Lower leg skin (tissue), 4 donors: ENCODE measurements at regions not wholly inside any gene's neighbourhood (a gene's known extent, or its start where the extent isn't known, plus 50 kb on each side); places are given as distances from the start of the nearest gene placed in this dataset.

ENCODE experiments used
- DNase-seq, 2 donors: peaks; one replicate each; pipeline ENCODE4 v3.0.0-alpha.2; 2019; ENCODE audit warnings: low spot score in 2 of 2
- H3K4me3 ChIP-seq: fragments of 200-600 bp; sonication (generic); 2 replicates; pipeline ENCODE4 v1.5.1; 2017; ENCODE audit warnings: mild to moderate bottlenecking, low read depth; ENCODE audit not compliant: poor library complexity, severe bottlenecking
- POLR2A ChIP-seq, 2 donors: fragments of 450-650 bp; IDR thresholded peaks; one replicate each; pipeline ENCODE4 v1.6.1; 2016 to 2017; ENCODE audit warnings: antibody characterized with exemption in 2 of 2, mild to moderate bottlenecking in 1 of 2, moderate library complexity in 1 of 2
- whole genome bisulfite sequencing, 2 donors: methylation state at CpG; one replicate each; pipeline ENCODE4 v1.1.5; 2018; 5-methylcytosine and 5-hydroxymethylcytosine counted together
- intact Hi-C: fragments of 100-400 bp; cut with DNase I; formaldehyde crosslinking; loops from one replicate; pipeline ENCODE4 v1.15.0; 2023; ENCODE audit warnings: low total_unique reads
- TF ChIP-seq, protein P1 (sequence below), 3 donors: fragments of 450-650 bp; IDR thresholded peaks; one replicate each; pipeline ENCODE4 v1.5.1; 2016; ENCODE audit warnings: antibody characterized with exemption in 3 of 3, mild to moderate bottlenecking in 3 of 3, moderate library complexity in 2 of 3

DNA sequence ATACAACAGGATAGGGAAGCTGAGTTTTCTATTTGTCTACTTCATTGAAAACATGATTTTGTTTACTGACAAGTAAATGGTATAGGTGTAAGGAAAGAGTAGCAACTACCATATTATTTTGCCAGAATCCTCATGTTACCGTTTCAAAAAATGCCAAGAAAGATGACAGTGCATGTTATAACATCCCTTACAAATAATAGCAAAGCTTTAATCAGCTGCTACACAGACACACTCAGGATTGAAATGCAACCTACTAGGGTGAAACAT is 331.5 kb downstream of the CHRM3 start:
- WGBS, 2 donors: 46 to 62% methylated on average over 1 of the region's 1 CpG
- TF ChIP-seq POLR2A (IDR thresholded peaks at IDR 0.05): no peak
- TF ChIP-seq, protein P1, sequence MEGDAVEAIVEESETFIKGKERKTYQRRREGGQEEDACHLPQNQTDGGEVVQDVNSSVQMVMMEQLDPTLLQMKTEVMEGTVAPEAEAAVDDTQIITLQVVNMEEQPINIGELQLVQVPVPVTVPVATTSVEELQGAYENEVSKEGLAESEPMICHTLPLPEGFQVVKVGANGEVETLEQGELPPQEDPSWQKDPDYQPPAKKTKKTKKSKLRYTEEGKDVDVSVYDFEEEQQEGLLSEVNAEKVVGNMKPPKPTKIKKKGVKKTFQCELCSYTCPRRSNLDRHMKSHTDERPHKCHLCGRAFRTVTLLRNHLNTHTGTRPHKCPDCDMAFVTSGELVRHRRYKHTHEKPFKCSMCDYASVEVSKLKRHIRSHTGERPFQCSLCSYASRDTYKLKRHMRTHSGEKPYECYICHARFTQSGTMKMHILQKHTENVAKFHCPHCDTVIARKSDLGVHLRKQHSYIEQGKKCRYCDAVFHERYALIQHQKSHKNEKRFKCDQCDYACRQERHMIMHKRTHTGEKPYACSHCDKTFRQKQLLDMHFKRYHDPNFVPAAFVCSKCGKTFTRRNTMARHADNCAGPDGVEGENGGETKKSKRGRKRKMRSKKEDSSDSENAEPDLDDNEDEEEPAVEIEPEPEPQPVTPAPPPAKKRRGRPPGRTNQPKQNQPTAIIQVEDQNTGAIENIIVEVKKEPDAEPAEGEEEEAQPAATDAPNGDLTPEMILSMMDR (IDR thresholded peaks at IDR 0.05): no peak
- intact Hi-C loops: no loop called here
- no peak for DNase-seq
- no peak overlapping the region for H3K4me3 ChIP-seq

DNA sequence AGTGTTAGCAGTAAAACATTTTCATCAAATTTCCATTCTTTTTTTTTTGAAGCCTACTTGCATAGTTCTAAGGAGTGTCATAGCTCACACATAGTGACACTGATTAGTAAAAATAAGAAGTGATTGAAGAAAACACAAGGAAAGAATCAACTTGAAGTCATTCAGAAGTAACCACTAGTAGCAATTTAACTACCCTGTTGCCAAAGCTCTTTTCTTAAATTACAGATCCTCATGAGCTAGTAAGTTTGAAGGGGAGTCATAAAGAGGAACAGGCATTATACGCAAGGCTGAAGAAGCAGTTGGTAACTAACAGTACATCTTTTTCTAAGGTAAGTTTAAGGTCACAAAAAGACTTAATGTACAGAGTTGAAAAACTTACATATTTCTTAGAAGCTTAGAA is 332.2 kb downstream of the CHRM3 start:
- WGBS, 2 donors: 73 to 84% methylated on average over 1 of the region's 1 CpG
- intact Hi-C loops: no loop called here
- no peak overlapping the region for H3K4me3 ChIP-seq
- DNase-seq: no peak
- TF ChIP-seq, protein P1 (IDR thresholded peaks at IDR 0.05): no peak

DNA sequence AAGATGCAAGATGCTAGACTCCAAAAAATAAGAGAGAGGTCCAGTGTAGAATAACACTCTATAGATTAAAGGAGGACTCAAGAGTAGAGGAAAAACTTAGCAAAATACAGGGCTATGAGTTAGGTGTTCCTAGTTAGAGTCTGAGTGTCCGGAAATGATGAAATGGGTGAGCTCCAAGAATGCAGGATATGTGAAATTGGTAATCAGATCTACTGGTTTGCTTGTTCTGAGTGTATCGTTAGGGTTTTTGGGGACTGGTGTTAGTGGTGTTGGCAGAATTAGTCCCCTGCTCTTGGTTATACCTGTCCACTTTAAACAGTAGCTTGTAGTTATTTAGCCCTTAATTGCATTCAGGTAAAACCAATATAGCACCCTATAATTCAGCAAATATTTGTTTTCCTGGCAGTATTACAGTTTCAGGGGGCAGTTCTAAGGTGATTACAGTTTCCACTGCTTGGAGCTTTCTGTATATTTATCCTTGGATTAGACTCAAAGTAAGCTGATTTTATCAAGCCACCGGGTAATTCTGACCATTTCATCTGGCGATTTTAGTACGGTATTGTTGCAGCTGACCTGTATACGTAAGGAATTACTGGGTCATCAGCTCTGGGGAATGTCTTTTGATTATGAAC is 332.7 kb downstream of the CHRM3 start:
- 68 to 71% methylated on average over 6 of the region's 6 CpGs for WGBS, 2 donors
- TF ChIP-seq POLR2A (IDR thresholded peaks at IDR 0.05): no peak
- TF ChIP-seq, protein P1 (IDR thresholded peaks at IDR 0.05): no peak
- intact Hi-C loops: no loop called here
- no peak for DNase-seq
- H3K4me3 ChIP-seq: no peak overlapping the region

DNA sequence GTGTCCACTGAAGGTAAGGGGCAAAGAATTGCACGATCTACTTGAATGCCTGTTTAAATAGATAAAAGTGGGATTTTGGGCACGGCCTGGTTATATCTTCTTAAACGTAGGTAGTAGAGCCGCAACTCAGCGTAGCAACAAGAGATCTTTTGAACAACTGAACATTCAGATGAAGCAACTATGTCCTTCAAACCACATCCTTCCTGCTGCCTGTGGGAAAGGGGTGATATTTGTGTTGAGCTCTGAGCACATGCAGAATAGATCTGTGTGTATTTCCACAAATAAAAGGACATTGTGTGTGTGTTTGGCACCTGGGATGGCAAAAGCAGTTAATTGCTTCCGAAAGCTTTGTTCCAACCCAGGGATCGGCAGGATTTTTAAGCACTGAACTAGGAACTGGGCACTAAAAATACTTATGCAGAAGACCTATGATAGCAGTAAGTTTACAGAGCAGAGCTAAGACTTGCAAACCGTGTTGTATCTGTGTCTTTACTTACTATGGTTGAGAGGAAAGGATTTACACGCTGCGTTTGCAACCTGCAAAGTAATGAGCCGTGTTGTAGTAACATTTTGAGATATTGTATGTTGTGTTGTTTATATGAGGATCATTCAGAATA is 333.4 kb downstream of the CHRM3 start:
- WGBS, 2 donors: 63 to 64% methylated on average over 11 of the region's 11 CpGs
- no peak for DNase-seq
- no peak for TF ChIP-seq POLR2A (IDR thresholded peaks at IDR 0.05)
- TF ChIP-seq, protein P1 (IDR thresholded peaks at IDR 0.05): no peak
- intact Hi-C loops: no loop called here
- H3K4me3 ChIP-seq: no peak overlapping the region

DNA sequence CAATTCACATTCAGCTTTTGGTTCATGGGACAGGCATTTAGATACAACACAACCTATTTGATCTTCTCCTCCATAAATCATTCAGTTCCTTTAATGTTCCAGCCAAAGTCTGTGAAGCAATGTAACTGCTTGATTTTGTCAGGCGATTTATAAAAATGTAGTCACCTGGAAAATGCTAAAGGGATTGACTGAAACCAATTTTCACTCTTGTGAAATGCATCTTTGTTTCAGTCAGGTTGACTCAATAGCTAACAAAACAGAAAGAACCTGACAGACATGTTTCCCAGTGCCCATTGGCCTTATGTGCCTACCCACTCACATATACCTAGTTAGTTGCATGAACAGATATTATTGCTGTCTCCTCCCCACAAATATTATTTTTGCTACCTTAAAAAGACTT is 335.7 kb downstream of the CHRM3 start:
- intact Hi-C loops: no loop called here
- 44 to 56% methylated on average over 1 of the region's 1 CpG for WGBS, 2 donors
- no peak for DNase-seq
- TF ChIP-seq, protein P1 (IDR thresholded peaks at IDR 0.05): no peak
- TF ChIP-seq POLR2A (IDR thresholded peaks at IDR 0.05): no peak
- no peak overlapping the region for H3K4me3 ChIP-seq

DNA sequence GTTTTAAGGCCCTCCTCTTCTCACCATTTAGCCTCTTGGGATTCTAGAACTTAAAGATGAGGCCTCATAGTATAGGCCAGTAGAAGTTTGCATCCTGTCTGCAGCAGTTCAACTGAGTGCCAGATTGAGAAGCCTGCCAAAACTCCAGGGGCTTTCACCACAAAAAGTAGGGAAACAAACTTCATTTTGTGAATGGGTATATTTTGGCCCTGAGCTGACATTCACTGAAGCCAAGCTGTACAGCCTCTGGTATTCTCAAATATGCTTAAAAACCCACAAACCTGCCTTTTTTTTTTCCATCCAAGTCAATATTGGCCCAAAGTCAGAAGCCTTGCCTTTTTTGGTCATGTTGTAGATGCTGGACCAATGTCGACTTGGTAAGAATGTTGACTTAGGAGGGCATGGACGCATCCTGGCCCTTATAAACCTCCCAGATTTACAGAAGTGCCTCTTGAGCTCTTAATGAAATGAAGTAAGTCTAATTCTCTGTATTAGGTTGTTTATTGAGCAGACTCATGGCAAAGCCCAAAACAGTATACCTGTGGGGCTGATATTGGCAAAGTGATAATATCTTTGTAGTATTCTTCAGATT is 337.5 kb downstream of the CHRM3 start:
- no peak overlapping the region for H3K4me3 ChIP-seq
- intact Hi-C loops: no loop called here
- WGBS, 2 donors: 77 to 78% methylated on average over 2 of the region's 2 CpGs
- no peak for DNase-seq
- TF ChIP-seq, protein P1 (IDR thresholded peaks at IDR 0.05): no peak
- TF ChIP-seq POLR2A (IDR thresholded peaks at IDR 0.05): no peak
